NCI-H2227 (cell line): ENCODE measurements at regions not wholly inside any gene's neighbourhood (a gene's known extent, or its start where the extent isn't known, plus 50 kb on each side); places are given as distances from the start of the nearest gene placed in this dataset.
"Not testable (repeated sequence)": the region's sequence is repeated elsewhere in the genome, so short reads cannot be mapped to it uniquely, and the experiment has no call there.

Source experiments
- DNase-seq: peaks from one replicate; lab custom pipeline; 2025; ENCODE audit not compliant: unreplicated experiment; lab: John Stamatoyannopoulos, UW

GRCh38 chr1:120282744-120283464 lies 106.6 kb upstream of the SEC22B start:
- DNase-seq: not testable (repeated sequence)

GRCh38 chr1:120278259-120278610 lies 101.9 kb upstream of the SEC22B start:
- not testable (repeated sequence) for DNase-seq

- DNase-seq: not testable (repeated sequence)
Measured at GRCh38 chr1:120277428-120278258, 101.3 kb upstream of the SEC22B start.

GRCh38 chr1:120276710-120277109 lies 100.4 kb upstream of the SEC22B start:
- not testable (repeated sequence) for DNase-seq

GRCh38 chr1:120274438-120274837 lies 98.1 kb upstream of the SEC22B start:
- DNase-seq: not testable (repeated sequence)

- DNase-seq: not testable (repeated sequence)
Measured at GRCh38 chr1:120273363-120273762, 97.0 kb upstream of the SEC22B start.

GRCh38 chr1:120272242-120272641 lies 95.9 kb upstream of the SEC22B start:
- not testable (repeated sequence) for DNase-seq

GRCh38 chr1:120271561-120272221 lies 95.4 kb upstream of the SEC22B start:
- not testable (repeated sequence) for DNase-seq

GRCh38 chr1:120267894-120268551 lies 91.7 kb upstream of the SEC22B start:
- DNase-seq: not testable (repeated sequence)

GRCh38 chr1:120264564-120264963 lies 88.2 kb upstream of the SEC22B start:
- not testable (repeated sequence) for DNase-seq

GRCh38 chr1:120262791-120263751 lies 86.8 kb upstream of the SEC22B start:
- DNase-seq: not testable (repeated sequence)

- not testable (repeated sequence) for DNase-seq
Measured at GRCh38 chr1:120257778-120258105, 81.4 kb upstream of the SEC22B start.

- DNase-seq: not testable (repeated sequence)
Measured at GRCh38 chr1:120257064-120257777, 80.9 kb upstream of the SEC22B start.

GRCh38 chr1:120250756-120251155 lies 74.4 kb upstream of the SEC22B start:
- DNase-seq: not testable (repeated sequence)

- not testable (repeated sequence) for DNase-seq
Measured at GRCh38 chr1:120248726-120249427, 72.6 kb upstream of the SEC22B start.

- DNase-seq: not testable (repeated sequence)
Measured at GRCh38 chr1:120248203-120248602, 71.9 kb upstream of the SEC22B start.

GRCh38 chr1:120243867-120244266 lies 67.5 kb upstream of the SEC22B start:
- DNase-seq: not testable (repeated sequence)

- not testable (repeated sequence) for DNase-seq
Measured at GRCh38 chr1:120242582-120242981, 66.3 kb upstream of the SEC22B start.

GRCh38 chr1:120241868-120242267 lies 65.5 kb upstream of the SEC22B start:
- DNase-seq: not testable (repeated sequence)
